OCI-LY3 (cell line): ENCODE measurements at regions not wholly inside any gene's neighbourhood (a gene's known extent, or its start where the extent isn't known, plus 50 kb on each side); places are given as distances from the start of the nearest gene placed in this dataset.

Source experiments
- CTCF ChIP-seq: fragments of 200-600, 300-600 bp; sonication (generic); IDR thresholded peaks from 2 replicates; pipeline ENCODE4 v1.5.1; 2014; ENCODE audit warnings: antibody characterized with exemption, low read length, low read depth
- EZH2phosphoT487 ChIP-seq: fragments of 200-600 bp; shearing (Covaris generic); IDR thresholded peaks from 2 replicates; pipeline ENCODE4 v1.6.1; 2018; ENCODE audit warnings: antibody characterized with exemption, mixed run types, low read depth

GRCh38 chr4:22313976-22314375, 201.9 kb downstream of the ADGRA3 start:
- no peak for TF ChIP-seq CTCF
- TF ChIP-seq EZH2phosphoT487, result no peak
